K562 (cell line): ENCODE measurements at regions not wholly inside any gene's neighbourhood (a gene's known extent, or its start where the extent isn't known, plus 50 kb on each side); places are given as distances from the start of the nearest gene placed in this dataset.

Experiments used
- ATAC-seq: fragments of 200-7000 bp; cut with Tn5 transposase; 3 replicates; pipeline ENCODE4 v1.9.1; 2020; ENCODE audit warnings: moderate library complexity
- BruUV-seq: library from RNA; stranded (reverse); fragments of 400-500 nt; replicated peaks from 2 replicates; lab custom pipeline; 2021; lab: Mats Ljungman, UMichigan
- CTCF ChIA-PET: fragments of 300-600 bp; formaldehyde crosslinking; extraction: SDS; loops from one replicate; lab custom pipeline; 2021; ENCODE audit warnings: low intra/inter-chr PET ratio; lab: Yijun Ruan, JAX
- POLR2A ChIA-PET: fragments of 300-600, 350-650 bp; sonication (Branson Sonifier 250); formaldehyde crosslinking; extraction: SDS; loops from one replicate; lab custom pipeline; 2021; ENCODE audit warnings: antibody characterized with exemption, inconsistent platforms; lab: Yijun Ruan, JAX
- DNase-seq, 4 experiments: peaks; one replicate each; pipeline versions ENCODE4 v3.0.0 to v3.0.0-alpha.2; 2011 to 2018; ENCODE audit warnings: low spot score in 3 of 4, mixed read lengths in 3 of 4; ENCODE audit errors: extremely low read depth in 1 of 4
- FAIRE-seq: peaks from 2 replicates; lab custom pipeline; 2011; peaks lifted over from hg19 to GRCh38; lab: Jason Lieb, UNC
- H2AFZ ChIP-seq: 2 replicates; pipeline ENCODE4 v1.6.0; 2011; ENCODE audit warnings: low read depth, low read length, control low read depth, inconsistent platforms
- H3K27ac ChIP-seq: fragments of 200-600 bp; 3 replicates; pipeline ENCODE4 v1.8.0; 2011; ENCODE audit warnings: low read depth, mild to moderate bottlenecking, control low read depth, inconsistent platforms, low read length, moderate library complexity, mixed read lengths; ENCODE audit errors: extremely low read depth
- H3K27me3 ChIP-seq, 2 experiments: fragments of 300-600 bp in 1 of 2; 2 replicates in 1 of 2; 3 replicates in 1 of 2; pipeline versions ENCODE4 v1.6.0 to v1.8.0; 2011; ENCODE audit warnings: inconsistent platforms in 2 of 2, low read length in 2 of 2, mild to moderate bottlenecking in 1 of 2, mixed read lengths in 1 of 2, moderate library complexity in 1 of 2; ENCODE audit not compliant: control insufficient read depth in 2 of 2, insufficient read depth in 2 of 2
- H3K36me3 ChIP-seq: fragments of 300-600 bp; 3 replicates; pipeline ENCODE4 v1.8.0; 2011; ENCODE audit warnings: mild to moderate bottlenecking, low read length, inconsistent platforms; ENCODE audit not compliant: control insufficient read depth, insufficient read depth
- H3K4me1 ChIP-seq, 2 experiments: fragments of 200-600 bp in 1 of 2; replicated peaks in 1 of 2; 2 replicates in 1 of 2; 3 replicates in 1 of 2; pipeline versions ENCODE4 v1.5.1 to v1.8.0; 2011; ENCODE audit warnings: inconsistent platforms in 2 of 2, low read length in 2 of 2, mild to moderate bottlenecking in 1 of 2, mixed read lengths in 1 of 2, moderate library complexity in 1 of 2; ENCODE audit not compliant: control insufficient read depth in 2 of 2, insufficient read depth in 2 of 2
- H3K4me2 ChIP-seq: 2 replicates; pipeline ENCODE4 v1.6.1; 2011; ENCODE audit warnings: low read length, control low read depth, inconsistent platforms, mixed read lengths; ENCODE audit not compliant: insufficient read depth
- H3K4me3 ChIP-seq: fragments of 200-600 bp; sonication (generic), shearing (Covaris generic); 2 replicates; pipeline ENCODE4 v1.5.1; 2016; ENCODE audit warnings: control low read depth, inconsistent platforms
- H3K79me2 ChIP-seq: fragments of 200-600 bp; 3 replicates; pipeline ENCODE4 v1.8.0; 2011; ENCODE audit warnings: low read length, inconsistent platforms; ENCODE audit not compliant: control insufficient read depth, insufficient read depth
- H3K9ac ChIP-seq, 2 experiments: 2 replicates each; pipeline versions ENCODE4 v1.6.0 to v1.6.1; 2011; ENCODE audit warnings: low read depth in 2 of 2, low read length in 2 of 2, control low read depth in 1 of 2, inconsistent platforms in 1 of 2, mild to moderate bottlenecking in 1 of 2, mixed read lengths in 1 of 2; ENCODE audit not compliant: insufficient read depth in 1 of 2
- H3K9me1 ChIP-seq: one replicate; pipeline ENCODE4 v1.6.0; 2011; ENCODE audit warnings: inconsistent platforms, mild to moderate bottlenecking, low read length, moderate library complexity; ENCODE audit not compliant: control insufficient read depth, insufficient read depth
- H3K9me3 ChIP-seq: replicated peaks from 2 replicates; pipeline ENCODE4 v1.5.1; 2011; ENCODE audit warnings: low read depth, low read length, inconsistent platforms; ENCODE audit not compliant: control insufficient read depth, insufficient read depth
- H4K20me1 ChIP-seq: replicated peaks from 2 replicates; pipeline ENCODE4 v1.6.1; 2011; ENCODE audit warnings: low read length, inconsistent platforms, mixed read lengths; ENCODE audit not compliant: control insufficient read depth, insufficient read depth
- ELF1 ChIP-seq: fragments of 200-800 bp; sonication (Bioruptor generic); IDR thresholded peaks from 2 replicates; pipeline ENCODE4 v1.6.1; 2016; ENCODE audit warnings: missing genetic modification characterization, missing compliant biosample characterization
- NFE2L1 ChIP-seq: fragments of 450-650 bp; IDR thresholded peaks from 2 replicates; pipeline ENCODE4 v1.6.1; 2016; ENCODE audit warnings: missing genetic modification characterization, low read depth, mild to moderate bottlenecking, missing compliant biosample characterization, moderate library complexity, borderline replicate concordance
- TBL1XR1 ChIP-seq, 2 experiments: IDR thresholded peaks; 2 replicates each; pipeline ENCODE4 v1.6.1; 2012; ENCODE audit warnings: improper control_type of control experiment in 2 of 2, low read length in 2 of 2, mild to moderate bottlenecking in 1 of 2
- ZNF507 ChIP-seq: conservative IDR thresholded peaks from 2 replicates; pipeline ENCODE4 v1.6.1; 2017; ENCODE audit warnings: missing genetic modification characterization, missing compliant biosample characterization
- ZNF551 ChIP-seq: fragments of 250-450 bp; sonication (Bioruptor Pico); IDR thresholded peaks from 2 replicates; pipeline ENCODE4 v1.5.0; 2021; ENCODE audit warnings: mild to moderate bottlenecking, moderate library complexity
- WGBS: fragments of 100-300 bp; shearing (Covaris generic); methylation state at CpG from one replicate; pipeline ENCODE4 v1.1.6; 2016; ENCODE audit warnings: low coverage, mixed read lengths; ENCODE audit not compliant: insufficient coverage; ENCODE audit errors: missing lambda C conversion rate; 5-methylcytosine and 5-hydroxymethylcytosine counted together
- in situ Hi-C: fragments of 300-500 bp; cut with MboI; formaldehyde crosslinking; loops from 4 replicates; pipeline ENCODE4 v1.15.0; 2018; ENCODE audit warnings: inconsistent platforms, mixed read lengths
- intact Hi-C: fragments of 100-400 bp; cut with micrococcal nuclease; formaldehyde crosslinking; loops from 2 replicates; pipeline ENCODE4 v1.14.2; 2022
- TF ChIP-seq, protein P1 (sequence below): fragments of 250-450 bp; sonication (Bioruptor Pico); IDR thresholded peaks from 2 replicates; pipeline ENCODE4 v1.8.0; 2022; ENCODE audit warnings: inconsistent platforms

DNA sequence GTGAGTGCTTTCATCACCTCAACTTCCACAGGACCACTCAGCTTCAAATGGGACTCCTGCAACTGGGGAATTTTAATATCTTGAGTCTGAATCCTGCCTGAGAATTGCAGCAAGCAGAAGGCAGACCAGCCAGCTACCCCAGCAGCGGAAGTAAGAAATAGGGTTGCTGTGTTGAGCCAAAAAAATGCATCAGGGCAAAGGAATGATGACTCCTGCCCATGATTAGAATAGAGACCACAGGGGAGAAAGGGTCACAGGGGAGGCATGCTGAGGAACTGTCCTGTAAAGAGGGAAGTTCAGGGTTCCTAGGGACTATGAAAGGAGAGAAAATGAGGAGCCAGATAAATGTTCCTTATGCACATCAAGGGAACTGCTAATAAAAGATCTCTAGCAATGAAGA is 370.2 kb downstream of the KCTD12 start:
- Histone ChIP-seq H3K27me3 (no peaks in the 10 kb centered on the region), H3K4me2 (no peak overlapping the region), H3K4me3 (no peak overlapping the region), H3K9me3 (no peaks in the 10 kb centered on the region), H3K27ac (no peak overlapping the region), H3K9ac (no peak overlapping the region), H3K4me1 (no peaks in the 10 kb centered on the region), H3K9me1 (no peaks in the 10 kb centered on the region), H3K36me3 (no peaks in the 10 kb centered on the region), H2AFZ (no peak overlapping the region), H4K20me1 (no peaks in the 10 kb centered on the region), H3K79me2 (no peaks in the 10 kb centered on the region)
- FAIRE-seq (no peak), DNase-seq (no peak), ATAC-seq (no peak)
- ChIA-PET CTCF (no interaction called here), POLR2A (no interaction called here)
- WGBS: 0% methylated on average over 1 of the region's 1 CpG
- in situ Hi-C loops: no loop called here
- TF ChIP-seq, protein P1, sequence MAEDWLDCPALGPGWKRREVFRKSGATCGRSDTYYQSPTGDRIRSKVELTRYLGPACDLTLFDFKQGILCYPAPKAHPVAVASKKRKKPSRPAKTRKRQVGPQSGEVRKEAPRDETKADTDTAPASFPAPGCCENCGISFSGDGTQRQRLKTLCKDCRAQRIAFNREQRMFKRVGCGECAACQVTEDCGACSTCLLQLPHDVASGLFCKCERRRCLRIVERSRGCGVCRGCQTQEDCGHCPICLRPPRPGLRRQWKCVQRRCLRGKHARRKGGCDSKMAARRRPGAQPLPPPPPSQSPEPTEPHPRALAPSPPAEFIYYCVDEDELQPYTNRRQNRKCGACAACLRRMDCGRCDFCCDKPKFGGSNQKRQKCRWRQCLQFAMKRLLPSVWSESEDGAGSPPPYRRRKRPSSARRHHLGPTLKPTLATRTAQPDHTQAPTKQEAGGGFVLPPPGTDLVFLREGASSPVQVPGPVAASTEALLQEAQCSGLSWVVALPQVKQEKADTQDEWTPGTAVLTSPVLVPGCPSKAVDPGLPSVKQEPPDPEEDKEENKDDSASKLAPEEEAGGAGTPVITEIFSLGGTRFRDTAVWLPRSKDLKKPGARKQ (CRISPR knock-in tag): no peak
- TF ChIP-seq TBL1XR1 (IDR thresholded peaks at IDR 0.05; ENCODE audit: low read length in 2 of 2) (no peak), ZNF507 (tag) (no peak), ZNF551 (no peak), NFE2L1 (tag) (no peak), ELF1 (no peak)
- no TSS peak for BruUV-seq
- intact Hi-C loops: no loop called here
